OCI-LY3 (cell line): ENCODE measurements at regions not wholly inside any gene's neighbourhood (a gene's known extent, or its start where the extent isn't known, plus 50 kb on each side); places are given as distances from the start of the nearest gene placed in this dataset.

Source experiments
- CTCF ChIP-seq: fragments of 200-600, 300-600 bp; sonication (generic); IDR thresholded peaks from 2 replicates; pipeline ENCODE4 v1.5.1; 2014; ENCODE audit warnings: antibody characterized with exemption, low read length, low read depth
- EZH2phosphoT487 ChIP-seq: fragments of 200-600 bp; shearing (Covaris generic); IDR thresholded peaks from 2 replicates; pipeline ENCODE4 v1.6.1; 2018; ENCODE audit warnings: antibody characterized with exemption, mixed run types, low read depth

GRCh38 chr12:38056701-38057689 is 259.6 kb upstream of the ALG10B start:
- TF ChIP-seq CTCF (no peak), EZH2phosphoT487 (no peak)
